M059J (cell line): ENCODE measurements at regions not wholly inside any gene's neighbourhood (a gene's known extent, or its start where the extent isn't known, plus 50 kb on each side); places are given as distances from the start of the nearest gene placed in this dataset.

Experiments
- DNase-seq: peaks from one replicate; pipeline ENCODE4 v3.0.0-alpha.2; 2012; ENCODE audit warnings: low read depth

- no peak for DNase-seq
Observed at GRCh38 chr20:60794674-60795073, 457.4 kb upstream of the CDH4 start.

GRCh38 chr20:60795651-60796050 lies 456.4 kb upstream of the CDH4 start:
- DNase-seq, result no peak

- no peak for DNase-seq
Observed at GRCh38 chr20:60800185-60800584, 451.9 kb upstream of the CDH4 start.

- no peak for DNase-seq
Observed at GRCh38 chr20:60802676-60803075, 449.4 kb upstream of the CDH4 start.

GRCh38 chr20:60803335-60804055 lies 448.6 kb upstream of the CDH4 start:
- DNase-seq, result no peak

- no peak for DNase-seq
Observed at GRCh38 chr20:60804240-60804917, 447.7 kb upstream of the CDH4 start.

- no peak for DNase-seq
Observed at GRCh38 chr20:60804918-60805630, 447.0 kb upstream of the CDH4 start.

- DNase-seq, result no peak
Observed at GRCh38 chr20:60806354-60806753, 445.7 kb upstream of the CDH4 start.

- no peak for DNase-seq
Observed at GRCh38 chr20:60806824-60807223, 445.2 kb upstream of the CDH4 start.

- no peak for DNase-seq
Observed at GRCh38 chr20:60808003-60808672, 443.9 kb upstream of the CDH4 start.

GRCh38 chr20:60808701-60809100 lies 443.4 kb upstream of the CDH4 start:
- no peak for DNase-seq

- DNase-seq, result no peak
Observed at GRCh38 chr20:60810561-60810960, 441.5 kb upstream of the CDH4 start.

GRCh38 chr20:60812561-60812960 lies 439.5 kb upstream of the CDH4 start:
- DNase-seq, result no peak

- no peak for DNase-seq
Observed at GRCh38 chr20:60813066-60813465, 439.0 kb upstream of the CDH4 start.

- no peak for DNase-seq
Observed at GRCh38 chr20:60815656-60816055, 436.4 kb upstream of the CDH4 start.

GRCh38 chr20:60816901-60817300 lies 435.2 kb upstream of the CDH4 start:
- no peak for DNase-seq

- no peak for DNase-seq
Observed at GRCh38 chr20:60817891-60818290, 434.2 kb upstream of the CDH4 start.

GRCh38 chr20:60819511-60819910 lies 432.6 kb upstream of the CDH4 start:
- no peak for DNase-seq

- no peak for DNase-seq
Observed at GRCh38 chr20:60820149-60820548, 431.9 kb upstream of the CDH4 start.

GRCh38 chr20:60820918-60821317 lies 431.1 kb upstream of the CDH4 start:
- DNase-seq, result no peak

- DNase-seq, result no peak
Observed at GRCh38 chr20:60822699-60823607, 429.1 kb upstream of the CDH4 start.
